ENCODE measurements at regions not wholly inside any gene's neighbourhood (a gene's known extent, or its start where the extent isn't known, plus 50 kb on each side); places are given as distances from the start of the nearest gene placed in this dataset.
"Not testable (repeated sequence)": the region's sequence is repeated elsewhere in the genome, so short reads cannot be mapped to it uniquely, and the experiment has no call there.

- WGBS = 75% methylated on average over 2 of the region's 2 CpGs
- Histone ChIP-seq H3K4me1 (ENCODE audit: insufficient read depth) (no peaks in the 10 kb centered on the region), H3K4me3 (ENCODE audit: low read depth, low read length) (no peak overlapping the region), H3K27ac (ENCODE audit: low read depth) (no peak overlapping the region), H3K36me3 (ENCODE audit: insufficient read depth) (no peaks in the 10 kb centered on the region)
- DNase-seq (ENCODE audit: extremely low spot score) = no peak
Measured at GRCh38 chr5:81830596-81830995, 79.7 kb upstream of the SSBP2 start.

- Histone ChIP-seq H3K4me1 (ENCODE audit: insufficient read depth) (no peaks in the 10 kb centered on the region), H3K4me3 (ENCODE audit: low read depth, low read length) (no peak overlapping the region), H3K27ac (ENCODE audit: low read depth) (no peak overlapping the region), H3K36me3 (ENCODE audit: insufficient read depth) (no peaks in the 10 kb centered on the region)
- no peak for DNase-seq (ENCODE audit: extremely low spot score)
- WGBS = 83% methylated on average over 5 of the region's 5 CpGs
Measured at GRCh38 chr5:81829242-81829641, 78.3 kb upstream of the SSBP2 start.

GRCh38 chr5:81827500-81827899 lies 76.6 kb upstream of the SSBP2 start:
- 92% methylated on average over 1 of the region's 1 CpG for WGBS
- Histone ChIP-seq H3K27ac (ENCODE audit: low read depth) (no peak overlapping the region), H3K4me1 (ENCODE audit: insufficient read depth) (no peaks in the 10 kb centered on the region), H3K4me3 (ENCODE audit: low read depth, low read length) (no peak overlapping the region), H3K36me3 (ENCODE audit: insufficient read depth) (no peaks in the 10 kb centered on the region)
- DNase-seq (ENCODE audit: extremely low spot score) = no peak

GRCh38 chr5:81826128-81826527 lies 75.2 kb upstream of the SSBP2 start:
- no peak for DNase-seq (ENCODE audit: extremely low spot score)
- H3K4me3 ChIP-seq (ENCODE audit: low read depth, low read length) = no peak overlapping the region
- H3K36me3 ChIP-seq (ENCODE audit: insufficient read depth) = no peaks in the 10 kb centered on the region
- H3K27ac ChIP-seq (ENCODE audit: low read depth) = no peak overlapping the region
- WGBS = 52% methylated on average over 2 of the region's 2 CpGs
- no peaks in the 10 kb centered on the region for H3K4me1 ChIP-seq (ENCODE audit: insufficient read depth)

- no peak overlapping the region for H3K4me3 ChIP-seq (ENCODE audit: low read depth, low read length)
- no peaks in the 10 kb centered on the region for H3K36me3 ChIP-seq (ENCODE audit: insufficient read depth)
- DNase-seq (ENCODE audit: extremely low spot score) = no peak
- H3K27ac ChIP-seq (ENCODE audit: low read depth) = no peak overlapping the region
- no peaks in the 10 kb centered on the region for H3K4me1 ChIP-seq (ENCODE audit: insufficient read depth)
- WGBS = 24% methylated on average over 3 of the region's 3 CpGs
Measured at GRCh38 chr5:81825237-81825636, 74.3 kb upstream of the SSBP2 start.

- 98% methylated on average over 24 of the region's 24 CpGs for WGBS
- H3K4me1 ChIP-seq (ENCODE audit: insufficient read depth); H3K27ac ChIP-seq (ENCODE audit: low read depth); H3K36me3 ChIP-seq (ENCODE audit: insufficient read depth); DNase-seq (ENCODE audit: extremely low spot score); H3K4me3 ChIP-seq (ENCODE audit: low read depth, low read length): not testable (repeated sequence)
Measured at GRCh38 chr5:81823736-81824135, 72.8 kb upstream of the SSBP2 start.

GRCh38 chr5:81820863-81821262 lies 70.0 kb upstream of the SSBP2 start:
- Histone ChIP-seq H3K27ac (ENCODE audit: low read depth) (no peak overlapping the region), H3K4me1 (ENCODE audit: insufficient read depth) (no peaks in the 10 kb centered on the region), H3K4me3 (ENCODE audit: low read depth, low read length) (no peak overlapping the region), H3K36me3 (ENCODE audit: insufficient read depth) (no peaks in the 10 kb centered on the region)
- no peak for DNase-seq (ENCODE audit: extremely low spot score)
- 90% methylated on average over 2 of the region's 2 CpGs for WGBS

GRCh38 chr5:81820318-81820636 lies 69.4 kb upstream of the SSBP2 start:
- no peaks in the 10 kb centered on the region for H3K36me3 ChIP-seq (ENCODE audit: insufficient read depth)
- no peak for DNase-seq (ENCODE audit: extremely low spot score)
- no peak overlapping the region for H3K4me3 ChIP-seq (ENCODE audit: low read depth, low read length)
- no peak overlapping the region for H3K27ac ChIP-seq (ENCODE audit: low read depth)
- H3K4me1 ChIP-seq (ENCODE audit: insufficient read depth) = no peaks in the 10 kb centered on the region

GRCh38 chr5:81819556-81820317 lies 68.8 kb upstream of the SSBP2 start:
- no peaks in the 10 kb centered on the region for H3K4me1 ChIP-seq (ENCODE audit: insufficient read depth)
- DNase-seq (ENCODE audit: extremely low spot score) = no peak
- H3K36me3 ChIP-seq (ENCODE audit: insufficient read depth) = no peaks in the 10 kb centered on the region
- WGBS = 78% methylated on average over 6 of the region's 6 CpGs
- H3K27ac ChIP-seq (ENCODE audit: low read depth) = no peak overlapping the region
- no peak overlapping the region for H3K4me3 ChIP-seq (ENCODE audit: low read depth, low read length)

GRCh38 chr5:81817980-81818379 lies 67.1 kb upstream of the SSBP2 start:
- Histone ChIP-seq H3K27ac (ENCODE audit: low read depth) (no peak overlapping the region), H3K36me3 (ENCODE audit: insufficient read depth) (no peaks in the 10 kb centered on the region), H3K4me3 (ENCODE audit: low read depth, low read length) (no peak overlapping the region), H3K4me1 (ENCODE audit: insufficient read depth) (no peaks in the 10 kb centered on the region)
- no peak for DNase-seq (ENCODE audit: extremely low spot score)
- WGBS = 75% methylated on average over 5 of the region's 5 CpGs

GRCh38 chr5:81817086-81817485 lies 66.2 kb upstream of the SSBP2 start:
- Histone ChIP-seq H3K36me3 (ENCODE audit: insufficient read depth) (no peaks in the 10 kb centered on the region), H3K27ac (ENCODE audit: low read depth) (no peak overlapping the region), H3K4me1 (ENCODE audit: insufficient read depth) (no peaks in the 10 kb centered on the region), H3K4me3 (ENCODE audit: low read depth, low read length) (no peak overlapping the region)
- 93% methylated on average over 3 of the region's 3 CpGs for WGBS
- DNase-seq (ENCODE audit: extremely low spot score) = no peak

GRCh38 chr5:81815321-81815720 lies 64.4 kb upstream of the SSBP2 start:
- H3K36me3 ChIP-seq (ENCODE audit: insufficient read depth) = no peaks in the 10 kb centered on the region
- 97% methylated on average over 3 of the region's 3 CpGs for WGBS
- H3K4me1 ChIP-seq (ENCODE audit: insufficient read depth) = no peaks in the 10 kb centered on the region
- DNase-seq (ENCODE audit: extremely low spot score) = no peak
- H3K27ac ChIP-seq (ENCODE audit: low read depth) = no peak overlapping the region
- no peak overlapping the region for H3K4me3 ChIP-seq (ENCODE audit: low read depth, low read length)

- H3K4me3 ChIP-seq (ENCODE audit: low read depth, low read length) = no peak overlapping the region
- H3K4me1 ChIP-seq (ENCODE audit: insufficient read depth) = no peaks in the 10 kb centered on the region
- no peaks in the 10 kb centered on the region for H3K36me3 ChIP-seq (ENCODE audit: insufficient read depth)
- no peak overlapping the region for H3K27ac ChIP-seq (ENCODE audit: low read depth)
- no peak for DNase-seq (ENCODE audit: extremely low spot score)
Measured at GRCh38 chr5:81808106-81808505, 57.2 kb upstream of the SSBP2 start.

GRCh38 chr5:81805086-81805485 lies 54.2 kb upstream of the SSBP2 start:
- Histone ChIP-seq H3K36me3 (ENCODE audit: insufficient read depth) (no peaks in the 10 kb centered on the region), H3K4me3 (ENCODE audit: low read depth, low read length) (no peak overlapping the region), H3K27ac (ENCODE audit: low read depth) (no peak overlapping the region), H3K4me1 (ENCODE audit: insufficient read depth) (no peaks in the 10 kb centered on the region)
- DNase-seq (ENCODE audit: extremely low spot score) = no peak

GRCh38 chr5:81803812-81804211 lies 52.9 kb upstream of the SSBP2 start:
- H3K4me3 ChIP-seq (ENCODE audit: low read depth, low read length) = no peak overlapping the region
- no peaks in the 10 kb centered on the region for H3K36me3 ChIP-seq (ENCODE audit: insufficient read depth)
- no peak for DNase-seq (ENCODE audit: extremely low spot score)
- H3K27ac ChIP-seq (ENCODE audit: low read depth) = no peak overlapping the region
- 93% methylated on average over 3 of the region's 3 CpGs for WGBS
- no peaks in the 10 kb centered on the region for H3K4me1 ChIP-seq (ENCODE audit: insufficient read depth)

All from urinary bladder (tissue), 3 donors.